Esophagus squamous epithelium (tissue), 4 donors: ENCODE measurements at regions not wholly inside any gene's neighbourhood (a gene's known extent, or its start where the extent isn't known, plus 50 kb on each side); places are given as distances from the start of the nearest gene placed in this dataset.

Experiments
- CTCF ChIP-seq, 6 experiments: fragments of 450-650 bp in 4 of 6; fragments of 200-600 bp in 2 of 6; sonication (generic) in 2 of 6; IDR thresholded peaks; one replicate each; pipeline ENCODE4 v1.5.1; 2016 to 2019; ENCODE audit warnings: antibody characterized with exemption in 6 of 6, mild to moderate bottlenecking in 4 of 6, moderate library complexity in 4 of 6
- POLR2A ChIP-seq, 4 donors: fragments of 450-650 bp; IDR thresholded peaks; one replicate each; pipeline ENCODE4 v1.6.1; 2017; ENCODE audit warnings: antibody characterized with exemption in 4 of 4, mild to moderate bottlenecking in 4 of 4, moderate library complexity in 3 of 4

GRCh38 chr5:77568082-77568481 is 70.4 kb downstream of the OTP start:
- TF ChIP-seq POLR2A (IDR thresholded peaks at IDR 0.05) = no peak
- TF ChIP-seq CTCF (IDR thresholded peaks at IDR 0.05) = no peak
